ENCODE measurements at regions not wholly inside any gene's neighbourhood (a gene's known extent, or its start where the extent isn't known, plus 50 kb on each side); places are given as distances from the start of the nearest gene placed in this dataset.
"Not testable (repeated sequence)": the region's sequence is repeated elsewhere in the genome, so short reads cannot be mapped to it uniquely, and the experiment has no call there.

DNA sequence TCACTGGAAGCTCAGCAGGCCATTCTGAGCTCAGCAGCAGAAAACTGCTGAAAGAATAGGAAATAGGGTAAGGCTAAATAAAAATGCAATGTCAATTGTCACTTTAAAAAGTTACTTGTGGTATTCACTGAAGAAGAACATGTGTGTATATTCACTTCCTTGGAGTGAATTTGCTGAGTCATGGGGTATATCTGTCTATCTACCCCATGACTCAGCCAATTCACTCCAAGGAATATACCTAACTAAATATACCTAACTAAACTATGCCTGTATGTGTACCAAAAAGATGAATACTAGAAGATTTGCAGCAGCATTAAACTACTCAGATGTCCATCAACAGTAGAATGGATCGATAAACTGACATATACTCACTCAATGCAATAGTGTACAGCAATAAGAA lies 69.5 kb upstream of the KCNAB1 start:
- no peak for DNase-seq

DNA sequence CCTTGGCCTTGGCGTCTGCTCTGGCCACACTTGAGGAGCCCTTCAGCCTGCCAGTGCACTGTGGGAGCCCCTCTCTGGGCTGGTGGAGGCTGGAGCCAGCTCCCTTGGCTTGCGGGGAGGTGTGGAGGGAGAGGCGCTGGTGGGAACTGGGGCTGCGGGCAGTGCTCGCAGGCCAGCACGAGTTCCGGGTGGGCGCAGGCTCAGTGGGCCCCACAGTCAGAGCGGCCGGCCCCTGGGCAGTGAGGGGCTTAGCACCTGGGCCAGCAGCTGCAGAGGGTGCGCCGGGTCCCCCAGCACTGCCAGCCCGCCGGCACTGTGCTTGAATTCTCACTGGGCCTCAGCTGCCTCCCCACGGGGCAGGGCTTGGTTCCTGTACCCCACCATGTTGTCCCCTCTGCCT lies 68.7 kb upstream of the KCNAB1 start:
- no peak for DNase-seq

DNA sequence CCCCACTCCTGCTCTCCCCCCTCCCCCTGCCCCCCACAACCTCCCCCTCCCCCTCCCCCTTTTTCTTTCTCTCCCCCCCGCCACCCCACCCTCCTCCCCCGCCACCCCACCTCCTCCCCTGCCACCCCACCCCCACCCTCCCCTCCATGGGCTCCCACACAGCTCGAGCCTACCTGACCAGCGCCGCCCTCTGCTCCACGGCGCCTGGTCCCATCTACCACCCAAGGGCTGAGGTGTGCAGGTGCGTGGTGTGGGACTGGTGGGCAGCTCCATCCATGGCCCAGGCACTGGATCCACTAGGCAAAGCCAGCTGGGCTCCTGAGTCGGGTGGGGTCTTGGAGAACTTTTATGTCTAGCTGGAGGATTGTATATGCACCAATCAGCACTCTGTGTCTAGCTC lies 68.3 kb upstream of the KCNAB1 start:
- no peak for DNase-seq

DNA sequence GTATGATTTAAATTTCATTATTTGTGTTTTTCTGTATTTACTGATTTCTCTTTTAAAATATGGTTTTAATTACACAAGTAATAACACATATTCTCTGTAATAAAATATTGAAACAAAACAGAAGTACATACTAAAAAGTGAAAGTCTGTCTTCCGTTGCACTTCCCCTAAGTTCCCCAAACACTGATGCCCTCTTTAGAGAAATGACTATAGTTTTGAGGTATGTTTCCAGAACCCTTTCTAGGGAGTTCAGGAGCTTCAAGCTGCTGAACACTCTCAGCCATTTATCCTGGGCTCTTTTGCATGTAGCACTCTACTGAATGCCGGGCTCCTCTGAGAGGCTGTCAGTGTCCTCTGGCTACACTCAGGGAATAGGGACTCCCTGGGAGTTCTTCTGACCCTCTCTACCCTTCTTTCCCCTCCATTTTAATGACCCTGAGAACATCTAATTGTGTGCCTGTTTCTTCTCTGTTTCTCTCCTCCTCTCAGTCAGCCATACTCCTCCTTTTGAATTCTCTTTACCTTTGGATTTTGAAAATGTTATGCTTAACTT lies 60.4 kb upstream of the KCNAB1 start:
- DNase-seq, result no peak

DNA sequence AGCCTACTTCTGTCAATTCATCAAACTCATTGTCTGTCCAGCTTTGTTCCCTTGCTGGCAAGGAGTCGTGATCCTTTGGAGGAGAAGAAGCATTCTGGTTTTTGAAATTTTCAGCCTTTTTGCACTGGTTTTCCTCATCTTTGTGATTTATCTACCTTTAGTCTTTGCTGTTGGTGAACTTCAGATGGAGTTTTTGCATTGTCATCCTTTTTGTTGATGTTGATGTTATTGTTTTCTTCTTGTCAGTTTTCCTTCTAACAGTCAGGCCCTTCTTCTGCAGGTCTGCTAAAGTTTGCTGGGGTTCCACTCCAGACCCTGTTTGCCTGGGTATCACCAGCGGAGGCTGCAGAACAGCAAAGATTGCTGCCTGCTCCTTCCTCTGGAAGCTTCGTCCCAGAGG lies 52.2 kb upstream of the KCNAB1 start:
- DNase-seq, result not testable (repeated sequence)

DNA sequence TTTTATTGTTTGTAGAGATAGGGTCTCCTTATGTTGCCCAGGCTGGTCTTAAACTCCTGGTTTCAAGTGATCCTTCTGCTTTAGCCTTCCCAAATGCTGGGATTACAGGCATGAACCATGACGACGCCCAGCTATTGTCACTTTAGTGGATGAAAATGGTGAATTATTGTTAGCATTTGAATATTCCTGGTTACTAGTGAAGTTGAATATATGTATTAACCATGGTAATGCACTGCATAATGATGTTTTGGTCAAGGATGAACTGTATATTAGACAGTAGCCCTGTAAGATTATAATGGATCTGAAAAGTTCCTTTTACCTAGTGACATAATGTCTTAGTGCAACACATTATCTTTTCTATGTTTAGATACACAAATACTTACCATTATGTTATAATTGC lies 50.4 kb upstream of the KCNAB1 start:
- no peak for DNase-seq
